Neural progenitor cell (in vitro differentiated cells): ENCODE measurements at regions not wholly inside any gene's neighbourhood (a gene's known extent, or its start where the extent isn't known, plus 50 kb on each side); places are given as distances from the start of the nearest gene placed in this dataset.

Source experiments
- DNase-seq: peaks from one replicate; pipeline ENCODE4 v3.0.0-alpha.2; 2016; ENCODE audit warnings: low spot score
- H2AFZ ChIP-seq: fragments of 200-600 bp; sonication (generic); replicated peaks from 2 replicates; pipeline ENCODE4 v1.6.1; 2016; ENCODE audit warnings: antibody characterized with exemption
- H3F3A ChIP-seq: fragments of 200-600 bp; sonication (generic); 2 replicates; pipeline ENCODE4 v1.6.1; 2016; ENCODE audit warnings: antibody characterized with exemption, low read depth
- H3K27ac ChIP-seq: fragments of 200-600 bp; sonication (generic); 2 replicates; pipeline ENCODE4 v1.5.1; 2016; ENCODE audit warnings: mild to moderate bottlenecking
- H3K27me3 ChIP-seq: fragments of 200-600 bp; sonication (generic); 2 replicates; pipeline ENCODE4 v1.6.1; 2016; ENCODE audit warnings: mild to moderate bottlenecking, moderate library complexity
- H3K36me3 ChIP-seq: fragments of 200-600 bp; sonication (generic); 2 replicates; pipeline ENCODE4 v1.5.1; 2016
- H3K4me1 ChIP-seq: fragments of 200-600 bp; sonication (generic); 2 replicates; pipeline ENCODE4 v1.6.1; 2016; ENCODE audit warnings: mixed run types
- H3K4me2 ChIP-seq: fragments of 200-600 bp; sonication (generic); 2 replicates; pipeline ENCODE4 v1.6.1; 2016
- H3K4me3 ChIP-seq: fragments of 200-600 bp; sonication (generic); 2 replicates; pipeline ENCODE4 v1.5.1; 2016
- H3K79me2 ChIP-seq: fragments of 200-600 bp; sonication (generic); 2 replicates; pipeline ENCODE4 v1.6.1; 2016; ENCODE audit warnings: low read depth
- H3K9ac ChIP-seq: fragments of 200-600 bp; sonication (generic); 2 replicates; pipeline ENCODE4 v1.6.1; 2016
- H3K9me3 ChIP-seq: fragments of 200-600 bp; sonication (generic); 2 replicates; pipeline ENCODE4 v1.5.1; 2016; ENCODE audit warnings: low read depth
- H4K20me1 ChIP-seq: fragments of 200-600 bp; sonication (generic); 2 replicates; pipeline ENCODE4 v1.6.1; 2016; ENCODE audit warnings: low read depth
- H3K27ac Mint-ChIP-seq: 3 replicates; pipeline ENCODE4 v1.8.0; 2021; ENCODE audit warnings: mixed read lengths
- H3K27me3 Mint-ChIP-seq: 2 replicates; pipeline ENCODE4 v1.8.0; 2022; ENCODE audit warnings: low read depth, mild to moderate bottlenecking, inconsistent platforms, moderate library complexity, mixed read lengths; ENCODE audit not compliant: insufficient read depth
- H3K36me3 Mint-ChIP-seq: 3 replicates; pipeline ENCODE4 v1.8.0; 2021; ENCODE audit warnings: mixed read lengths
- H3K4me1 Mint-ChIP-seq: 3 replicates; pipeline ENCODE4 v1.8.0; 2021; ENCODE audit warnings: mixed read lengths
- H3K4me3 Mint-ChIP-seq: 3 replicates; pipeline ENCODE4 v1.8.0; 2021; ENCODE audit warnings: mild to moderate bottlenecking, moderate library complexity, mixed read lengths
- H3K9me3 Mint-ChIP-seq: 3 replicates; pipeline ENCODE4 v1.8.0; 2020; ENCODE audit warnings: mixed read lengths
- EZH2 ChIP-seq: fragments of 200-600 bp; sonication (generic); IDR thresholded peaks from 2 replicates; pipeline ENCODE4 v1.6.1; 2017; ENCODE audit warnings: antibody characterized with exemption, mild to moderate bottlenecking, moderate library complexity
- EZH2phosphoT487 ChIP-seq: fragments of 200-600 bp; sonication (generic); IDR thresholded peaks from 2 replicates; pipeline ENCODE4 v1.6.1; 2017; ENCODE audit warnings: antibody characterized with exemption
- TF ChIP-seq, protein P1 (sequence below): fragments of 200-600 bp; sonication (generic); IDR thresholded peaks from 2 replicates; pipeline ENCODE4 v1.5.1; 2017; ENCODE audit warnings: antibody characterized with exemption, mild to moderate bottlenecking

DNA sequence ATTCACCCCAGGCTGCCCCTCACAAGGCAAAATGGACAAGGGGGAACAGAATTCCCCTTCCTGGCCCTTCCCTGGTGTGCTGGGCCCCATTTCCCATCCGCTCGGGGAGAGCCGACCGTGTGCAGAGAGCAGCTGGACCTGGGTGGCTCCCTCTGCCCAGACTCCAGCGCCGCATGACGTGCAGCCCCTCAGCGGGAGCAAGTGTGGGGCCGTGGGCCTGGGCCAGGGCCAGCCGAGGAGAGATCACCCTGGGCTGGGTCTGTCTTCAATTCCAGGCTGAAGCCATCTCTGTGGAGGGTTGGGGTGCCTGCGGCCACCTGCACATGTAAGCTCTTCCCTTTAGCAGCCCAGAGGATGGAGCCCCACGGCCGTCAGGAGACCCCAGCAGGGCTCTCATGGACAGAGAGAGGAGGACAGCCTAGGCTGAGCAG is 241.8 kb downstream of the TTLL2 start:
- TF ChIP-seq, protein P1, sequence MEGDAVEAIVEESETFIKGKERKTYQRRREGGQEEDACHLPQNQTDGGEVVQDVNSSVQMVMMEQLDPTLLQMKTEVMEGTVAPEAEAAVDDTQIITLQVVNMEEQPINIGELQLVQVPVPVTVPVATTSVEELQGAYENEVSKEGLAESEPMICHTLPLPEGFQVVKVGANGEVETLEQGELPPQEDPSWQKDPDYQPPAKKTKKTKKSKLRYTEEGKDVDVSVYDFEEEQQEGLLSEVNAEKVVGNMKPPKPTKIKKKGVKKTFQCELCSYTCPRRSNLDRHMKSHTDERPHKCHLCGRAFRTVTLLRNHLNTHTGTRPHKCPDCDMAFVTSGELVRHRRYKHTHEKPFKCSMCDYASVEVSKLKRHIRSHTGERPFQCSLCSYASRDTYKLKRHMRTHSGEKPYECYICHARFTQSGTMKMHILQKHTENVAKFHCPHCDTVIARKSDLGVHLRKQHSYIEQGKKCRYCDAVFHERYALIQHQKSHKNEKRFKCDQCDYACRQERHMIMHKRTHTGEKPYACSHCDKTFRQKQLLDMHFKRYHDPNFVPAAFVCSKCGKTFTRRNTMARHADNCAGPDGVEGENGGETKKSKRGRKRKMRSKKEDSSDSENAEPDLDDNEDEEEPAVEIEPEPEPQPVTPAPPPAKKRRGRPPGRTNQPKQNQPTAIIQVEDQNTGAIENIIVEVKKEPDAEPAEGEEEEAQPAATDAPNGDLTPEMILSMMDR = no peak
- no peak for TF ChIP-seq EZH2
- TF ChIP-seq EZH2phosphoT487 = no peak

GRCh38 chr6:167567142-167568033 is 242.5 kb downstream of the TTLL2 start:
- Histone ChIP-seq H3K27ac (no peak overlapping the region), H3K4me1 (no peaks in the 10 kb centered on the region), H3K36me3 (no peaks in the 10 kb centered on the region), H3K4me3 (no peak overlapping the region), H3F3A (no peaks in the 10 kb centered on the region), H3K79me2 (no peaks in the 10 kb centered on the region), H4K20me1 (no peaks in the 10 kb centered on the region), H3K9me3 (no peaks in the 10 kb centered on the region), H2AFZ (no peak overlapping the region), H3K27me3 (no peaks in the 10 kb centered on the region), H3K9ac (no peak overlapping the region), H3K4me2 (no peak overlapping the region)
- H3K27ac Mint-ChIP-seq = peak overlapping the region; percentile 93
- TF ChIP-seq EZH2phosphoT487 (no peak), EZH2 (no peak)
- H3K9me3 Mint-ChIP-seq = peaks cover 8% of the 10 kb centered on the region
- H3K4me1 Mint-ChIP-seq = peaks cover 49% of the 10 kb centered on the region
- H3K36me3 Mint-ChIP-seq = no peaks in the 10 kb centered on the region
- no peak for DNase-seq
- no peak overlapping the region for H3K4me3 Mint-ChIP-seq
- H3K27me3 Mint-ChIP-seq = peaks cover 12% of the 10 kb centered on the region

More for the DNA sequence above, 241.8 kb downstream of the TTLL2 start:
- Histone ChIP-seq H3K4me3 (no peak overlapping the region), H3K4me2 (no peak overlapping the region), H3K4me1 (no peaks in the 10 kb centered on the region), H2AFZ (no peak overlapping the region), H3K36me3 (no peaks in the 10 kb centered on the region), H3K9me3 (no peaks in the 10 kb centered on the region), H4K20me1 (no peaks in the 10 kb centered on the region), H3K27me3 (no peaks in the 10 kb centered on the region), H3K27ac (no peak overlapping the region), H3K79me2 (no peaks in the 10 kb centered on the region), H3K9ac (no peak overlapping the region), H3F3A (no peaks in the 10 kb centered on the region)
- H3K9me3 Mint-ChIP-seq = peaks cover 8% of the 10 kb centered on the region
- H3K4me1 Mint-ChIP-seq = peaks cover 46% of the 10 kb centered on the region
- H3K27ac Mint-ChIP-seq = no peak overlapping the region
- peaks cover 12% of the 10 kb centered on the region for H3K27me3 Mint-ChIP-seq
- H3K36me3 Mint-ChIP-seq = no peaks in the 10 kb centered on the region
- no peak overlapping the region for H3K4me3 Mint-ChIP-seq
- DNase-seq = no peak

GRCh38 chr6:167568407-167569024 is 243.6 kb downstream of the TTLL2 start:
- Histone ChIP-seq H3F3A (no peaks in the 10 kb centered on the region), H4K20me1 (no peaks in the 10 kb centered on the region), H3K9ac (no peak overlapping the region), H3K27ac (no peak overlapping the region), H3K4me2 (no peak overlapping the region), H3K4me1 (no peaks in the 10 kb centered on the region), H3K36me3 (no peaks in the 10 kb centered on the region), H3K79me2 (no peaks in the 10 kb centered on the region), H3K4me3 (no peak overlapping the region), H3K9me3 (no peaks in the 10 kb centered on the region), H2AFZ (no peak overlapping the region), H3K27me3 (no peaks in the 10 kb centered on the region)
- Mint-ChIP-seq H3K4me3 (peak overlapping the region; percentile 39), H3K27me3 (peaks cover 14% of the 10 kb centered on the region), H3K9me3 (peaks cover 8% of the 10 kb centered on the region), H3K27ac (peak overlapping the region; percentile 75), H3K36me3 (no peaks in the 10 kb centered on the region), H3K4me1 (peaks cover 61% of the 10 kb centered on the region)
- no peak for TF ChIP-seq EZH2
- TF ChIP-seq, protein P1 = no peak
- no peak for TF ChIP-seq EZH2phosphoT487
- no peak for DNase-seq
